Panc1 (cell line): ENCODE measurements at regions not wholly inside any gene's neighbourhood (a gene's known extent, or its start where the extent isn't known, plus 50 kb on each side); places are given as distances from the start of the nearest gene placed in this dataset.

Experiments
- POLR2AphosphoS5 ChIP-seq: IDR thresholded peaks from 2 replicates; pipeline ENCODE4 v1.6.1; 2012; ENCODE audit warnings: mild to moderate bottlenecking, low read depth, low read length, moderate library complexity
- SIN3A ChIP-seq: IDR thresholded peaks from 2 replicates; pipeline ENCODE4 v1.6.1; 2012; ENCODE audit warnings: low read depth, mild to moderate bottlenecking, low read length, moderate library complexity, borderline replicate concordance; ENCODE audit not compliant: insufficient read depth
- TCF7L2 ChIP-seq: IDR thresholded peaks from 2 replicates; pipeline ENCODE4 v1.6.1; 2011; ENCODE audit warnings: mild to moderate bottlenecking, low read depth, low read length, inconsistent platforms
- TF ChIP-seq, protein P1 (sequence below): fragments of 450-650 bp; IDR thresholded peaks from 2 replicates; pipeline ENCODE4 v1.5.1; 2017; ENCODE audit warnings: mild to moderate bottlenecking

DNA sequence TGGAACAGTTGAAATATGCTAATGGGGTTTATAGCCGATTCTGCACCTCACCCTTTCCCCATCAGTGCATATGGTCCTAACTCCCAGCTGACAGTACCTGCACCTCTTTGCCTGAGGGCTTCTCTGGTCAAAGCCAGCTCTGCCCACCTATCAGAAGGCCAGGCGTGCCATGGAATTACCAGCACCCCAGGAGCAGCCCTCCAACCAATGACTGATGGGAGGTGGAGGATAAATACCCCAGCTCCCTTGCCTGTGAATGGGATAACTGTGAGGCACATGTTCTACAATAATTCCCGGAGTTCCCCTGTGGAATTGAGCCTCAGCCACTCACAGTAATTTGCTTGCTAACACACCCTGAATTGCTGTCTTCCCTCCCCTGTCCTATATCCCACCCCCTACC, 572.0 kb downstream of the BCOR start:
- TF ChIP-seq, protein P1, sequence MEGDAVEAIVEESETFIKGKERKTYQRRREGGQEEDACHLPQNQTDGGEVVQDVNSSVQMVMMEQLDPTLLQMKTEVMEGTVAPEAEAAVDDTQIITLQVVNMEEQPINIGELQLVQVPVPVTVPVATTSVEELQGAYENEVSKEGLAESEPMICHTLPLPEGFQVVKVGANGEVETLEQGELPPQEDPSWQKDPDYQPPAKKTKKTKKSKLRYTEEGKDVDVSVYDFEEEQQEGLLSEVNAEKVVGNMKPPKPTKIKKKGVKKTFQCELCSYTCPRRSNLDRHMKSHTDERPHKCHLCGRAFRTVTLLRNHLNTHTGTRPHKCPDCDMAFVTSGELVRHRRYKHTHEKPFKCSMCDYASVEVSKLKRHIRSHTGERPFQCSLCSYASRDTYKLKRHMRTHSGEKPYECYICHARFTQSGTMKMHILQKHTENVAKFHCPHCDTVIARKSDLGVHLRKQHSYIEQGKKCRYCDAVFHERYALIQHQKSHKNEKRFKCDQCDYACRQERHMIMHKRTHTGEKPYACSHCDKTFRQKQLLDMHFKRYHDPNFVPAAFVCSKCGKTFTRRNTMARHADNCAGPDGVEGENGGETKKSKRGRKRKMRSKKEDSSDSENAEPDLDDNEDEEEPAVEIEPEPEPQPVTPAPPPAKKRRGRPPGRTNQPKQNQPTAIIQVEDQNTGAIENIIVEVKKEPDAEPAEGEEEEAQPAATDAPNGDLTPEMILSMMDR = no peak
- TF ChIP-seq TCF7L2 (no peak), POLR2AphosphoS5 (no peak), SIN3A (no peak)
